Trophoblast cell (in vitro differentiated cells and primary cell): ENCODE measurements at regions not wholly inside any gene's neighbourhood (a gene's known extent, or its start where the extent isn't known, plus 50 kb on each side); places are given as distances from the start of the nearest gene placed in this dataset.

Source experiments
- DNase-seq, 2 donors: peaks; one replicate each; pipeline ENCODE4 v3.0.0-alpha.2; 2016
- H2AFZ ChIP-seq: 2 replicates; pipeline ENCODE4 v1.6.1; 2013; ENCODE audit warnings: low read length, moderate library complexity, mild to moderate bottlenecking; ENCODE audit not compliant: insufficient read depth, poor library complexity
- H2AK5ac ChIP-seq: 2 replicates; pipeline ENCODE4 v1.6.1; 2013; ENCODE audit warnings: mild to moderate bottlenecking, low read length
- H2BK120ac ChIP-seq: 2 replicates; pipeline ENCODE4 v1.6.1; 2013; ENCODE audit warnings: low read length, mild to moderate bottlenecking, moderate library complexity; ENCODE audit not compliant: insufficient read depth, poor library complexity
- H2BK12ac ChIP-seq: 2 replicates; pipeline ENCODE4 v1.6.1; 2013; ENCODE audit warnings: mild to moderate bottlenecking, low read length, moderate library complexity
- H2BK5ac ChIP-seq: 2 replicates; pipeline ENCODE4 v1.6.1; 2013; ENCODE audit warnings: low read length, low read depth, moderate library complexity, mild to moderate bottlenecking; ENCODE audit not compliant: poor library complexity
- H3K14ac ChIP-seq: 2 replicates; pipeline ENCODE4 v1.6.1; 2013; ENCODE audit warnings: mild to moderate bottlenecking, low read length
- H3K18ac ChIP-seq: 2 replicates; pipeline ENCODE4 v1.6.1; 2013; ENCODE audit warnings: mild to moderate bottlenecking, low read length
- H3K23ac ChIP-seq: 2 replicates; pipeline ENCODE4 v1.6.1; 2013; ENCODE audit warnings: low read length
- H3K27ac ChIP-seq: 2 replicates; pipeline ENCODE4 v1.5.1; 2013; ENCODE audit warnings: low read depth, mild to moderate bottlenecking, inconsistent platforms, low read length, moderate library complexity
- H3K27me3 ChIP-seq: 2 replicates; pipeline ENCODE4 v1.6.1; 2013; ENCODE audit warnings: inconsistent platforms, mild to moderate bottlenecking, low read length, moderate library complexity; ENCODE audit not compliant: insufficient read depth
- H3K36me3 ChIP-seq, 2 experiments: 1 replicate in 1 of 2; 2 replicates in 1 of 2; pipeline ENCODE4 v1.6.1; 2013; ENCODE audit warnings: low read length in 2 of 2, mild to moderate bottlenecking in 2 of 2, moderate library complexity in 1 of 2; ENCODE audit not compliant: insufficient read depth in 2 of 2, control insufficient read depth in 1 of 2
- H3K4ac ChIP-seq: 2 replicates; pipeline ENCODE4 v1.6.1; 2013; ENCODE audit warnings: low read depth, mild to moderate bottlenecking, low read length, moderate library complexity
- H3K4me1 ChIP-seq, 2 experiments: 1 replicate in 1 of 2; 2 replicates in 1 of 2; pipeline ENCODE4 v1.6.1; 2013; ENCODE audit warnings: low read length in 2 of 2, mild to moderate bottlenecking in 2 of 2, moderate library complexity in 1 of 2; ENCODE audit not compliant: insufficient read depth in 2 of 2, control insufficient read depth in 1 of 2
- H3K4me2 ChIP-seq: 2 replicates; pipeline ENCODE4 v1.6.1; 2013; ENCODE audit warnings: inconsistent platforms, mild to moderate bottlenecking, low read length, moderate library complexity
- H3K4me3 ChIP-seq: 2 replicates; pipeline ENCODE4 v1.5.1; 2013; ENCODE audit warnings: mild to moderate bottlenecking, low read depth, low read length, inconsistent platforms
- H3K79me1 ChIP-seq: one replicate; pipeline ENCODE4 v1.6.1; 2013; ENCODE audit warnings: low read length
- H3K79me2 ChIP-seq: 2 replicates; pipeline ENCODE4 v1.6.1; 2013; ENCODE audit warnings: low read length, mild to moderate bottlenecking; ENCODE audit not compliant: control insufficient read depth, insufficient read depth, poor library complexity
- H3K9ac ChIP-seq: 2 replicates; pipeline ENCODE4 v1.6.1; 2013; ENCODE audit warnings: mild to moderate bottlenecking, low read length
- H3K9me3 ChIP-seq: 2 replicates; pipeline ENCODE4 v1.6.1; 2013; ENCODE audit warnings: low read depth, mild to moderate bottlenecking, control low read depth, inconsistent platforms, low read length; ENCODE audit not compliant: insufficient read depth
- H4K12ac ChIP-seq: 2 replicates; pipeline ENCODE4 v1.6.1; 2013; ENCODE audit warnings: low read depth, mild to moderate bottlenecking, low read length, moderate library complexity
- H4K8ac ChIP-seq: 2 replicates; pipeline ENCODE4 v1.6.1; 2013; ENCODE audit warnings: low read depth, mild to moderate bottlenecking, low read length, moderate library complexity
- H4K91ac ChIP-seq: one replicate; pipeline ENCODE4 v1.6.1; 2013; ENCODE audit warnings: low read depth, mild to moderate bottlenecking, low read length, moderate library complexity
- WGBS: extraction: QIAGEN DNeasy Blood & Tissue Kit; methylation state at CpG from one replicate; pipeline ENCODE4 v1.1.7; 2013; ENCODE audit warnings: missing lambda C conversion rate; ENCODE audit not compliant: insufficient read length, insufficient coverage; ENCODE audit errors: extremely low coverage; 5-methylcytosine and 5-hydroxymethylcytosine counted together

- Histone ChIP-seq H3K27me3 (no peaks in the 10 kb centered on the region), H3K4me3 (no peak overlapping the region), H3K79me2 (no peaks in the 10 kb centered on the region), H3K23ac (no peak overlapping the region), H2BK5ac (no peak overlapping the region), H2AFZ (no peak overlapping the region), H3K9ac (no peak overlapping the region), H3K18ac (no peak overlapping the region), H3K9me3 (no peaks in the 10 kb centered on the region), H3K36me3 (no peaks in the 10 kb centered on the region), H3K4me1 (no peaks in the 10 kb centered on the region), H4K91ac (no peak overlapping the region), H3K4ac (no peak overlapping the region), H3K27ac (no peak overlapping the region), H3K4me2 (no peak overlapping the region), H2BK120ac (no peak overlapping the region), H4K12ac (no peak overlapping the region), H2AK5ac (no peak overlapping the region), H2BK12ac (no peak overlapping the region), H3K14ac (no peak overlapping the region), H4K8ac (no peak overlapping the region), H3K79me1 (no peaks in the 10 kb centered on the region)
- WGBS = no CpG with 5 or more reads among the region's 14 CpGs
- DNase-seq = no peak
These were observed 195.5 kb downstream of the LMO4 start for GRCh38 chr1:87524021-87524754.

DNA sequence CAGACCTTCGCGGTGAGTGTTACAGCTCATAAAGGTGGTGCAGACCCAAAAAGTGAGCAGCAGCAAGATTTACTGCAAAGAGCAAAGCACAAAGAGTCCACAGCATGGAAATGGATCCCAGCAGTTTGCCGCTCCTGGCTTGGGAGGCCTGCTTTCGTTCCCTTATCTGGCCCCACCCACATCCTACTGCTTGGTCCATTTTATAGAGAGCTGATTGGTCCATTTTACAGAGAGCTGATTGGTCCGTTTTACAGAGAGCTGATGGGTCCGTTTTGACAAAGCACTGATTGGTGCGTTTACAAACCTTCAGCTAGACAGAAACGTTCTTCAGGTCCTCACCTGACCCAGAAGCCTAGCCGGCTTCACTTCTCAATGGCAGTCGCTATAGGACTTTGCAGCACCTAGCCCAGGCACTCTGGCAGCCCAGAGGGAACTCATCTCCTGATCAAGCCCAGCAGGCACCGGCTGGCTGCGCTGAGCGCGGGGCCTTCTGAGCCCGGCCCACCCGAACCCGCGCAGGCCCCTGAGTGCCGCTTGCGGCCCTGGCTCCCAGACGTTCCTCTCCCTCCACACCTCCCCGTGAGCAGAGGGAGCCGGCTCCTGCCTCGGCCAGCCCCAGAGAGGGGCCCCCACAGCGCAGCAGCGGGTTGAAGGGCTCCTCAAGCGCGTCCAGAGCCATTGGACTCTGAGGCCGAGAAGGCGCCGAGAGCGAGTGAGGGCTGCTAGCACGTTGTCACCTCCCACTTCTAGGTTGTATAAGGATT, 200.3 kb downstream of the LMO4 start:
- no peak overlapping the region for H2AK5ac ChIP-seq
- no peaks in the 10 kb centered on the region for H3K27me3 ChIP-seq
- H2AFZ ChIP-seq = no peak overlapping the region
- H4K8ac ChIP-seq = no peak overlapping the region
- no peaks in the 10 kb centered on the region for H3K4me1 ChIP-seq
- no peak overlapping the region for H3K14ac ChIP-seq
- no peaks in the 10 kb centered on the region for H3K79me2 ChIP-seq
- no peak overlapping the region for H4K12ac ChIP-seq
- H3K36me3 ChIP-seq = no peaks in the 10 kb centered on the region
- no peak overlapping the region for H3K9ac ChIP-seq
- H3K79me1 ChIP-seq = no peaks in the 10 kb centered on the region
- no peak overlapping the region for H2BK12ac ChIP-seq
- H3K4me2 ChIP-seq = no peak overlapping the region
- H2BK5ac ChIP-seq = no peak overlapping the region
- no peak overlapping the region for H2BK120ac ChIP-seq
- no peak overlapping the region for H3K18ac ChIP-seq
- no peak for DNase-seq
- WGBS = no CpG with 5 or more reads among the region's 33 CpGs
- H3K9me3 ChIP-seq = peaks cover 2% of the 10 kb centered on the region
- H3K23ac ChIP-seq = no peak overlapping the region
- H3K4me3 ChIP-seq = no peak overlapping the region
- no peak overlapping the region for H4K91ac ChIP-seq
- no peak overlapping the region for H3K4ac ChIP-seq
- no peak overlapping the region for H3K27ac ChIP-seq

DNA sequence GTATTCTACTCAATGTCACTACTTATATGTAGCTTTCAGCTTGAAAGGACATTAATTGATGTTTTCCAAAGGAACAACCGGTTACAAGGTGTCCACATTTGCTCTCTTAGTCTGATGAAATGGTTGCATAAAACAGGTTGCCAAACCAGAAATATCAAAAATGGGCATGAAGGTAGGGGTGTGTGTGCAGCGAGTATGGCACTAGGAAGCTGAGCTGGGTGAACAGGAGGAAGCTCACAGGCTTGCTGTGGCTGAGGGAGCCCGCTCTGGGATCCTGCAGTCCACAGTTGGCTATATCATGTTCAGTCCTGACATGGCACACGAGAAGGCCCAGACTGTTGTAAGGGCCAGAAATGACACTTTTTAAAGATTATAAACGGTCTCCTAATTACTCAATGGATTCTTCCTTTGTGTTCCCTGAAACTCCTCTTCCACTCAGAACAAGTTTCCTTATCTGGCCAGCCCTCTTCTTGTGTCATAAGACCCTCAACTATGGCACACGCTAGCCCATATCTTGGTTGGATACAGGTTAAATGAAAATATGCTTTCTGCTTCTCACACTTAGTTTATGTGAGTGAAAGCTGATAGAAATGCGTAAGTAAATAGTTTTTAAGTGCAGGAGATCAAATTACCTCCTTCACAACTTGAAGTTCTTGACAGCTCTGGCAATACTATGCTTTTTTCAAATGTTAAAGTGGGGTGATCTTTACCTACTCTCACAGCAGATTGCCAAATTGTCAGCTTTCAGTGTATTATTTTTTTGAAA, 201.5 kb downstream of the LMO4 start:
- no peaks in the 10 kb centered on the region for H3K79me2 ChIP-seq
- H3K4ac ChIP-seq = no peak overlapping the region
- no peak overlapping the region for H2AK5ac ChIP-seq
- H3K36me3 ChIP-seq = no peaks in the 10 kb centered on the region
- no peak overlapping the region for H3K14ac ChIP-seq
- peaks cover 2% of the 10 kb centered on the region for H3K9me3 ChIP-seq
- H2BK12ac ChIP-seq = no peak overlapping the region
- no peak overlapping the region for H3K27ac ChIP-seq
- H3K23ac ChIP-seq = no peak overlapping the region
- H3K18ac ChIP-seq = no peak overlapping the region
- H3K4me2 ChIP-seq = no peak overlapping the region
- no peak overlapping the region for H4K91ac ChIP-seq
- no peak overlapping the region for H4K12ac ChIP-seq
- no peaks in the 10 kb centered on the region for H3K79me1 ChIP-seq
- H3K4me3 ChIP-seq = no peak overlapping the region
- H2BK120ac ChIP-seq = no peak overlapping the region
- H4K8ac ChIP-seq = no peak overlapping the region
- DNase-seq = no peak
- H3K4me1 ChIP-seq = no peaks in the 10 kb centered on the region
- no peaks in the 10 kb centered on the region for H3K27me3 ChIP-seq
- no peak overlapping the region for H3K9ac ChIP-seq
- no CpG with 5 or more reads among the region's 7 CpGs for WGBS
- no peak overlapping the region for H2AFZ ChIP-seq
- H2BK5ac ChIP-seq = no peak overlapping the region

GRCh38 chr1:87535551-87535950, 206.9 kb downstream of the LMO4 start:
- no peak overlapping the region for H2AFZ ChIP-seq
- no peak overlapping the region for H4K8ac ChIP-seq
- no peak overlapping the region for H3K4ac ChIP-seq
- H3K79me2 ChIP-seq = no peaks in the 10 kb centered on the region
- H2BK120ac ChIP-seq = no peak overlapping the region
- H2BK12ac ChIP-seq = no peak overlapping the region
- no peak overlapping the region for H2AK5ac ChIP-seq
- no peak overlapping the region for H3K14ac ChIP-seq
- H3K9ac ChIP-seq = no peak overlapping the region
- peaks cover 5% of the 10 kb centered on the region for H3K9me3 ChIP-seq
- no peak overlapping the region for H4K12ac ChIP-seq
- H3K18ac ChIP-seq = no peak overlapping the region
- no peak overlapping the region for H2BK5ac ChIP-seq
- H3K27me3 ChIP-seq = no peaks in the 10 kb centered on the region
- H3K23ac ChIP-seq = no peak overlapping the region
- no peak overlapping the region for H3K4me3 ChIP-seq
- no peaks in the 10 kb centered on the region for H3K79me1 ChIP-seq
- WGBS = no CpG with 5 or more reads among the region's 1 CpG
- no peak for DNase-seq
- no peak overlapping the region for H4K91ac ChIP-seq
- H3K27ac ChIP-seq = no peak overlapping the region
- peaks cover 0 to 6% of the 10 kb centered on the region in 2 experiments for H3K4me1 ChIP-seq
- H3K36me3 ChIP-seq = no peaks in the 10 kb centered on the region
- no peak overlapping the region for H3K4me2 ChIP-seq
